ENCODE measurements at regions not wholly inside any gene's neighbourhood (a gene's known extent, or its start where the extent isn't known, plus 50 kb on each side); places are given as distances from the start of the nearest gene placed in this dataset.

GRCh38 chr2:194709840-194710239 lies 947.2 kb upstream of the SLC39A10 start:
- TF ChIP-seq CTCF (IDR thresholded peaks at IDR 0.05; ENCODE audit: low read length) = no peak
- TF ChIP-seq EZH2 (optimal IDR thresholded peaks at IDR 0.05; ENCODE audit: low read depth, low read length) = no peak
